ENCODE measurements at regions not wholly inside any gene's neighbourhood (a gene's known extent, or its start where the extent isn't known, plus 50 kb on each side); places are given as distances from the start of the nearest gene placed in this dataset.

- no peaks in the 10 kb centered on the region for H3K36me3 ChIP-seq (replicated peaks)
- TF ChIP-seq, protein P1, sequence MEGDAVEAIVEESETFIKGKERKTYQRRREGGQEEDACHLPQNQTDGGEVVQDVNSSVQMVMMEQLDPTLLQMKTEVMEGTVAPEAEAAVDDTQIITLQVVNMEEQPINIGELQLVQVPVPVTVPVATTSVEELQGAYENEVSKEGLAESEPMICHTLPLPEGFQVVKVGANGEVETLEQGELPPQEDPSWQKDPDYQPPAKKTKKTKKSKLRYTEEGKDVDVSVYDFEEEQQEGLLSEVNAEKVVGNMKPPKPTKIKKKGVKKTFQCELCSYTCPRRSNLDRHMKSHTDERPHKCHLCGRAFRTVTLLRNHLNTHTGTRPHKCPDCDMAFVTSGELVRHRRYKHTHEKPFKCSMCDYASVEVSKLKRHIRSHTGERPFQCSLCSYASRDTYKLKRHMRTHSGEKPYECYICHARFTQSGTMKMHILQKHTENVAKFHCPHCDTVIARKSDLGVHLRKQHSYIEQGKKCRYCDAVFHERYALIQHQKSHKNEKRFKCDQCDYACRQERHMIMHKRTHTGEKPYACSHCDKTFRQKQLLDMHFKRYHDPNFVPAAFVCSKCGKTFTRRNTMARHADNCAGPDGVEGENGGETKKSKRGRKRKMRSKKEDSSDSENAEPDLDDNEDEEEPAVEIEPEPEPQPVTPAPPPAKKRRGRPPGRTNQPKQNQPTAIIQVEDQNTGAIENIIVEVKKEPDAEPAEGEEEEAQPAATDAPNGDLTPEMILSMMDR (IDR thresholded peaks at IDR 0.05; ENCODE audit: low read depth, low read length, missing control alignments): no peak
- H3K27me3 ChIP-seq (replicated peaks): no peaks in the 10 kb centered on the region
- no peak overlapping the region for H3K4me3 ChIP-seq (ENCODE audit: low read depth, low read length)
- no peak for DNase-seq
- H3K27ac ChIP-seq: no peak overlapping the region
- in situ Hi-C loops (cut with HindIII; ENCODE audit: low pct_ligation_motif_present, low sequenced_read_pairs): no loop called here
Measured at GRCh38 chrX:4800756-4801155, 1087.3 kb upstream of the PRKX start.

- Histone ChIP-seq H3K27ac (no peak overlapping the region), H3K4me3 (ENCODE audit: low read depth, low read length) (no peak overlapping the region), H3K27me3 (replicated peaks) (no peaks in the 10 kb centered on the region), H3K36me3 (replicated peaks) (no peaks in the 10 kb centered on the region)
- in situ Hi-C loops (cut with HindIII; ENCODE audit: low pct_ligation_motif_present, low sequenced_read_pairs): no loop called here
- DNase-seq: no peak
- TF ChIP-seq, protein P1 (IDR thresholded peaks at IDR 0.05; ENCODE audit: low read depth, low read length, missing control alignments): no peak
Measured at GRCh38 chrX:4787971-4788370, 1074.5 kb upstream of the PRKX start.

DNA sequence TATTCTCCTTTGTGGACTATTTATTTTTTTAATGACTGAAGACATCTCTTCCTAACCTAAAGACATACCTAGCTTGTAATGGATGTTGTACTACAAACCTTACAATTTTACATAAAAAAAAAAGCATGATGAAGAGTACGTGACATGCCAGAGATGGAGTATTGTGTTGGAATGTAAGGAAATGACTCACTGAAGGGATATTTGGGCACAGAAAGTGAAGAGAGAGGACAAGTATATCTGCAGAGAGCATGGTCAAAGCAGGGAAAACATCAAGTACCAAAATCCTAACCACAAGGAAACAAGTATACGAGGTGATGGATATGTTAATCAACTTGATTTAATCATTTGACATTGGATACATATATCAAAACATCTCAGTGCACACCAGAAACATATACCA lies 1051.4 kb upstream of the PRKX start:
- no peaks in the 10 kb centered on the region for H3K36me3 ChIP-seq (replicated peaks)
- H3K27ac ChIP-seq: no peak overlapping the region
- TF ChIP-seq, protein P1 (IDR thresholded peaks at IDR 0.05; ENCODE audit: low read depth, low read length, missing control alignments): no peak
- no peaks in the 10 kb centered on the region for H3K27me3 ChIP-seq (replicated peaks)
- DNase-seq: no peak
- no peak overlapping the region for H3K4me3 ChIP-seq (ENCODE audit: low read depth, low read length)
- in situ Hi-C loops (cut with HindIII; ENCODE audit: low pct_ligation_motif_present, low sequenced_read_pairs): no loop called here

- H3K4me3 ChIP-seq (ENCODE audit: low read depth, low read length): no peak overlapping the region
- no peak for DNase-seq
- H3K27me3 ChIP-seq (replicated peaks): no peaks in the 10 kb centered on the region
- H3K27ac ChIP-seq: no peak overlapping the region
- TF ChIP-seq, protein P1 (IDR thresholded peaks at IDR 0.05; ENCODE audit: low read depth, low read length, missing control alignments): no peak
- in situ Hi-C loops (cut with HindIII; ENCODE audit: low pct_ligation_motif_present, low sequenced_read_pairs): no loop called here
- H3K36me3 ChIP-seq (replicated peaks): no peaks in the 10 kb centered on the region
Measured at GRCh38 chrX:4762196-4762595, 1048.7 kb upstream of the PRKX start.

- in situ Hi-C loops (cut with HindIII; ENCODE audit: low pct_ligation_motif_present, low sequenced_read_pairs): no loop called here
- TF ChIP-seq, protein P1 (IDR thresholded peaks at IDR 0.05; ENCODE audit: low read depth, low read length, missing control alignments): no peak
- Histone ChIP-seq H3K36me3 (replicated peaks) (no peaks in the 10 kb centered on the region), H3K27ac (no peak overlapping the region), H3K27me3 (replicated peaks) (no peaks in the 10 kb centered on the region), H3K4me3 (ENCODE audit: low read depth, low read length) (no peak overlapping the region)
- no peak for DNase-seq
Measured at GRCh38 chrX:4754878-4755604, 1041.6 kb upstream of the PRKX start.

GRCh38 chrX:4741024-4741423 lies 1027.6 kb upstream of the PRKX start:
- Histone ChIP-seq H3K27me3 (replicated peaks) (no peaks in the 10 kb centered on the region), H3K36me3 (replicated peaks) (no peaks in the 10 kb centered on the region), H3K4me3 (ENCODE audit: low read depth, low read length) (no peak overlapping the region), H3K27ac (no peak overlapping the region)
- TF ChIP-seq, protein P1 (IDR thresholded peaks at IDR 0.05; ENCODE audit: low read depth, low read length, missing control alignments): no peak
- no peak for DNase-seq
- in situ Hi-C loops (cut with HindIII; ENCODE audit: low pct_ligation_motif_present, low sequenced_read_pairs): no loop called here

Data from brain microvascular endothelial cell (primary cell).